SU-DHL-6 (cell line): ENCODE measurements at regions not wholly inside any gene's neighbourhood (a gene's known extent, or its start where the extent isn't known, plus 50 kb on each side); places are given as distances from the start of the nearest gene placed in this dataset.

Experiments used
- H2AFZ ChIP-seq: fragments of 200-600 bp; sonication (generic); 2 replicates; pipeline ENCODE4 v1.6.1; 2014; ENCODE audit warnings: low read depth, mild to moderate bottlenecking, moderate library complexity, mixed read lengths, antibody characterized with exemption, low read length; ENCODE audit not compliant: severe bottlenecking
- H3F3A ChIP-seq: fragments of 200-600 bp; shearing (Covaris generic); 2 replicates; pipeline ENCODE4 v1.6.0; 2016; ENCODE audit warnings: antibody characterized with exemption, mild to moderate bottlenecking; ENCODE audit not compliant: insufficient read depth
- H3K27ac ChIP-seq: fragments of 200-600 bp; sonication (generic); 2 replicates; pipeline ENCODE4 v1.5.1; 2016; ENCODE audit warnings: low read depth, mild to moderate bottlenecking, low read length, moderate library complexity, mixed read lengths
- H3K27me3 ChIP-seq: fragments of 200-600 bp; sonication (generic), shearing (Covaris generic); 2 replicates; pipeline ENCODE4 v1.6.0; 2014; ENCODE audit warnings: mild to moderate bottlenecking, low read length
- H3K36me3 ChIP-seq: fragments of 200-600 bp; sonication (generic); 2 replicates; pipeline ENCODE4 v1.6.1; 2014; ENCODE audit warnings: mild to moderate bottlenecking, low read length, mixed read lengths
- H3K4me2 ChIP-seq: fragments of 300-600, 200-600 bp; shearing (Covaris generic), sonication (generic); 2 replicates; pipeline ENCODE4 v1.6.0; 2014; ENCODE audit warnings: low read length, low read depth, mild to moderate bottlenecking; ENCODE audit not compliant: poor library complexity, severe bottlenecking
- H3K4me3 ChIP-seq: fragments of 200-600 bp; sonication (generic); 2 replicates; pipeline ENCODE4 v1.5.1; 2014; ENCODE audit warnings: antibody characterized with exemption, low read length, mild to moderate bottlenecking, mixed read lengths; ENCODE audit not compliant: insufficient read depth, poor library complexity, severe bottlenecking
- H3K79me2 ChIP-seq: fragments of 200-600 bp; sonication (generic); 2 replicates; pipeline ENCODE4 v1.6.1; 2014; ENCODE audit warnings: mild to moderate bottlenecking, low read length, moderate library complexity; ENCODE audit not compliant: insufficient read depth
- H3K9ac ChIP-seq: fragments of 200-600 bp; sonication (generic); 2 replicates; pipeline ENCODE4 v1.7.0; 2014; ENCODE audit warnings: mild to moderate bottlenecking, low read length
- H3K9me2 ChIP-seq: fragments of 200-600 bp; sonication (generic); replicated peaks from 2 replicates; pipeline ENCODE4 v1.6.1; 2014; ENCODE audit warnings: low read length; ENCODE audit not compliant: insufficient read depth
- H3K9me3 ChIP-seq: fragments of 200-600 bp; sonication (generic); 2 replicates; pipeline ENCODE4 v1.6.1; 2014; ENCODE audit warnings: low read length, mixed read lengths; ENCODE audit not compliant: insufficient read depth
- H4K20me1 ChIP-seq: fragments of 200-600 bp; sonication (generic); 2 replicates; pipeline ENCODE4 v1.6.1; 2014; ENCODE audit warnings: low read depth, mild to moderate bottlenecking, antibody characterized with exemption, low read length, moderate library complexity, mixed read lengths
- EZH2phosphoT487 ChIP-seq: fragments of 200-600 bp; sonication (generic), shearing (Covaris generic); conservative IDR thresholded peaks from 2 replicates; pipeline ENCODE4 v1.6.1; 2018; ENCODE audit warnings: mild to moderate bottlenecking, antibody characterized with exemption, low read length, moderate library complexity, mixed read lengths
- TF ChIP-seq, protein P1 (sequence below): fragments of 200-600 bp; sonication (generic); IDR thresholded peaks from one replicate; pipeline ENCODE4 v1.5.1; 2017; ENCODE audit warnings: antibody characterized with exemption, mild to moderate bottlenecking, low read length, moderate library complexity; ENCODE audit not compliant: insufficient read depth, poor library complexity, severe bottlenecking

- no peak overlapping the region for H3K4me2 ChIP-seq
- H3K4me3 ChIP-seq: no peak overlapping the region
- H3K27me3 ChIP-seq: no peaks in the 10 kb centered on the region
- H3K27ac ChIP-seq: no peak overlapping the region
- TF ChIP-seq EZH2phosphoT487: no peak
- TF ChIP-seq, protein P1, sequence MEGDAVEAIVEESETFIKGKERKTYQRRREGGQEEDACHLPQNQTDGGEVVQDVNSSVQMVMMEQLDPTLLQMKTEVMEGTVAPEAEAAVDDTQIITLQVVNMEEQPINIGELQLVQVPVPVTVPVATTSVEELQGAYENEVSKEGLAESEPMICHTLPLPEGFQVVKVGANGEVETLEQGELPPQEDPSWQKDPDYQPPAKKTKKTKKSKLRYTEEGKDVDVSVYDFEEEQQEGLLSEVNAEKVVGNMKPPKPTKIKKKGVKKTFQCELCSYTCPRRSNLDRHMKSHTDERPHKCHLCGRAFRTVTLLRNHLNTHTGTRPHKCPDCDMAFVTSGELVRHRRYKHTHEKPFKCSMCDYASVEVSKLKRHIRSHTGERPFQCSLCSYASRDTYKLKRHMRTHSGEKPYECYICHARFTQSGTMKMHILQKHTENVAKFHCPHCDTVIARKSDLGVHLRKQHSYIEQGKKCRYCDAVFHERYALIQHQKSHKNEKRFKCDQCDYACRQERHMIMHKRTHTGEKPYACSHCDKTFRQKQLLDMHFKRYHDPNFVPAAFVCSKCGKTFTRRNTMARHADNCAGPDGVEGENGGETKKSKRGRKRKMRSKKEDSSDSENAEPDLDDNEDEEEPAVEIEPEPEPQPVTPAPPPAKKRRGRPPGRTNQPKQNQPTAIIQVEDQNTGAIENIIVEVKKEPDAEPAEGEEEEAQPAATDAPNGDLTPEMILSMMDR: no peak
- no peaks in the 10 kb centered on the region for H3K79me2 ChIP-seq
- no peak overlapping the region for H3K9ac ChIP-seq
- H2AFZ ChIP-seq: no peak overlapping the region
- H3F3A ChIP-seq: no peaks in the 10 kb centered on the region
- H3K9me3 ChIP-seq: no peaks in the 10 kb centered on the region
- H4K20me1 ChIP-seq: no peaks in the 10 kb centered on the region
- H3K36me3 ChIP-seq: no peaks in the 10 kb centered on the region
- H3K9me2 ChIP-seq: no peaks in the 10 kb centered on the region
These were observed 354.7 kb upstream of the SLC7A11 start for GRCh38 chr4:138596896-138597295.

DNA sequence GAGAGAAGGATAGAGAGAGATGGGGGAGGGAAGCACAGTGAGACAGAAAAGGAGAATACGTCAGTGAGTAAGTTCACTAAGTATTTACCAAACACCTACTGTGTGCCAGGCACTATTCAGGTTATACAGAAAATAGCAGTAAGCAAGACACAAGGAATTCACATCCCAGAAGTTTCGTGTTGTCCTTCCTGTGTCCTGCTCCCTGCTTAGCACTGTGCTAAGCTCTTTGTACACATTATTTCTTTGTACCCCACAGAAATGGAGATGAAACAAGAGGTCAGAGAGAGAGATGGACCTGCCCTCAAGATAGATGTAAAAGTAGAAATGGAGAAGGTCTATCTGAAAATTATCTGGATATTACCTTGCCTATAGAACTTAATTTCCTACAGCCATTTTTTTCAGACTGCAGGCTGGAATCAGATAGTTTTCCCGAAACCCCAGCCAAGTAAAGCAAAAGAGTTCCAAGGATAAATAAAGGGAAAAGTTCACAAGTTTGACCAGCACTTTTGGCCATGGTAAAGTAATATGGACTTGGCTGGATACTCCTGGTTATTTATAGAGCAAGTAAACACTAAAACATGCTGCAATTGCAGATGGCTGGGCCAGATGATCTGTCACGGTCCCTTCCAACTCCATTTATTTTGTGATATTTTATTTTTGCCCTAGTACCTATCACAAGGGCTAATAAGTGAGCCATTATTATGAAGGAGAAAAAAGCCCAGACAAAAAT lies 353.7 kb upstream of the SLC7A11 start:
- Histone ChIP-seq H3K79me2 (no peaks in the 10 kb centered on the region), H3K36me3 (no peaks in the 10 kb centered on the region), H2AFZ (no peak overlapping the region), H3K9ac (no peak overlapping the region), H3K9me3 (no peaks in the 10 kb centered on the region), H3K27me3 (no peaks in the 10 kb centered on the region), H4K20me1 (no peaks in the 10 kb centered on the region), H3K4me3 (no peak overlapping the region), H3F3A (no peaks in the 10 kb centered on the region), H3K27ac (no peak overlapping the region), H3K4me2 (no peak overlapping the region), H3K9me2 (no peaks in the 10 kb centered on the region)
- TF ChIP-seq, protein P1: no peak
- no peak for TF ChIP-seq EZH2phosphoT487

GRCh38 chr4:138595171-138595570 lies 353.0 kb upstream of the SLC7A11 start:
- Histone ChIP-seq H3K9ac (no peak overlapping the region), H2AFZ (no peak overlapping the region), H3K4me3 (no peak overlapping the region), H3K27me3 (no peaks in the 10 kb centered on the region), H3K9me3 (no peaks in the 10 kb centered on the region), H3K36me3 (no peaks in the 10 kb centered on the region), H3K4me2 (no peak overlapping the region), H3K27ac (no peak overlapping the region), H3K9me2 (no peaks in the 10 kb centered on the region), H3K79me2 (no peaks in the 10 kb centered on the region), H4K20me1 (no peaks in the 10 kb centered on the region), H3F3A (no peaks in the 10 kb centered on the region)
- TF ChIP-seq, protein P1: no peak
- TF ChIP-seq EZH2phosphoT487: no peak
